ENCODE measurements at regions not wholly inside any gene's neighbourhood (a gene's known extent, or its start where the extent isn't known, plus 50 kb on each side); places are given as distances from the start of the nearest gene placed in this dataset.
"Not testable (repeated sequence)": the region's sequence is repeated elsewhere in the genome, so short reads cannot be mapped to it uniquely, and the experiment has no call there.

GRCh38 chr2:75882530-75882929, 171.8 kb upstream of the GCFC2 start:
- H3K27ac ChIP-seq (ENCODE audit: extremely low read depth, low read depth, low read length) = no peak overlapping the region
- no peaks in the 10 kb centered on the region for H3K4me1 ChIP-seq (ENCODE audit: control insufficient read depth, insufficient read depth, low read length)
- no peaks in the 10 kb centered on the region for H3K36me3 ChIP-seq (ENCODE audit: control insufficient read depth in 2 of 2, insufficient read depth in 1 of 2, low read length in 2 of 2)
- no peaks in the 10 kb centered on the region for H3K9me3 ChIP-seq (ENCODE audit: control insufficient read depth, insufficient read depth, low read depth, low read length)
- CTCF ChIA-PET = no interaction called here
- TF ChIP-seq HOXC10 (CRISPR knock-in tag; IDR thresholded peaks at IDR 0.05) = no peak
- TF ChIP-seq ZNF513 (tag by site-specific recombination; IDR thresholded peaks at IDR 0.05) = no peak
- POLR2A ChIA-PET = no interaction called here
- H3K4me3 ChIP-seq (ENCODE audit: low read depth, low read length) = no peak overlapping the region

GRCh38 chr2:75875606-75876005, 164.9 kb upstream of the GCFC2 start:
- CTCF ChIA-PET; H3K4me1 ChIP-seq (ENCODE audit: control insufficient read depth, insufficient read depth, low read length); H3K27ac ChIP-seq (ENCODE audit: extremely low read depth, low read depth, low read length); H3K9me3 ChIP-seq (ENCODE audit: control insufficient read depth, insufficient read depth, low read depth, low read length); H3K36me3 ChIP-seq (ENCODE audit: control insufficient read depth in 2 of 2, insufficient read depth in 1 of 2, low read length in 2 of 2); POLR2A ChIA-PET; H3K4me3 ChIP-seq (ENCODE audit: low read depth, low read length): not testable (repeated sequence)

GRCh38 chr2:75871762-75872614, 161.3 kb upstream of the GCFC2 start:
- H3K4me3 ChIP-seq (ENCODE audit: low read depth, low read length); POLR2A ChIA-PET; H3K36me3 ChIP-seq (ENCODE audit: control insufficient read depth in 2 of 2, insufficient read depth in 1 of 2, low read length in 2 of 2); H3K9me3 ChIP-seq (ENCODE audit: control insufficient read depth, insufficient read depth, low read depth, low read length); H3K27ac ChIP-seq (ENCODE audit: extremely low read depth, low read depth, low read length); H3K4me1 ChIP-seq (ENCODE audit: control insufficient read depth, insufficient read depth, low read length): not testable (repeated sequence)
- CTCF ChIA-PET = interaction anchor here (0.6 kb wide), 1 partner anchor 25 kb away, joined by 4 read pairs; no protein-coding TSS in a partner anchor

- CTCF ChIA-PET = interaction anchor here (0.7 kb wide), 1 partner anchor 408 kb away, joined by 3 read pairs; no protein-coding TSS in a partner anchor
- Histone ChIP-seq H3K36me3 (ENCODE audit: control insufficient read depth in 2 of 2, insufficient read depth in 1 of 2, low read length in 2 of 2) (no peaks in the 10 kb centered on the region), H3K4me3 (ENCODE audit: low read depth, low read length) (no peak overlapping the region), H3K9me3 (ENCODE audit: control insufficient read depth, insufficient read depth, low read depth, low read length) (no peaks in the 10 kb centered on the region), H3K27ac (ENCODE audit: extremely low read depth, low read depth, low read length) (no peak overlapping the region), H3K4me1 (ENCODE audit: control insufficient read depth, insufficient read depth, low read length) (no peaks in the 10 kb centered on the region)
- no peak for TF ChIP-seq ZNF114 (tag by site-specific recombination; IDR thresholded peaks at IDR 0.05)
- TF ChIP-seq ZSCAN16 (tag by site-specific recombination; IDR thresholded peaks at IDR 0.05) = no peak
- TF ChIP-seq ZNF239 (tag by site-specific recombination; IDR thresholded peaks at IDR 0.05) = no peak
- POLR2A ChIA-PET = no interaction called here
Observed at GRCh38 chr2:75870651-75871137, 160.0 kb upstream of the GCFC2 start.

GRCh38 chr2:75870133-75870532, 159.4 kb upstream of the GCFC2 start:
- Histone ChIP-seq H3K4me1 (ENCODE audit: control insufficient read depth, insufficient read depth, low read length) (no peaks in the 10 kb centered on the region), H3K4me3 (ENCODE audit: low read depth, low read length) (no peak overlapping the region), H3K36me3 (ENCODE audit: control insufficient read depth in 2 of 2, insufficient read depth in 1 of 2, low read length in 2 of 2) (no peaks in the 10 kb centered on the region), H3K27ac (ENCODE audit: extremely low read depth, low read depth, low read length) (no peak overlapping the region), H3K9me3 (ENCODE audit: control insufficient read depth, insufficient read depth, low read depth, low read length) (no peaks in the 10 kb centered on the region)
- POLR2A ChIA-PET = no interaction called here
- CTCF ChIA-PET = interaction anchor here (0.7 kb wide), 1 partner anchor 408 kb away, joined by 3 read pairs; no protein-coding TSS in a partner anchor
- TF ChIP-seq ZNF521 (tag by site-specific recombination; IDR thresholded peaks at IDR 0.05) (no peak), ZNF214 (tag by site-specific recombination; IDR thresholded peaks at IDR 0.05; ENCODE audit: borderline replicate concordance) (no peak), ZNF404 (tag by site-specific recombination; IDR thresholded peaks at IDR 0.05) (no peak), OSR2 (tag by site-specific recombination; IDR thresholded peaks at IDR 0.05) (no peak), SCRT1 (tag by site-specific recombination; IDR thresholded peaks at IDR 0.05; ENCODE audit: borderline replicate concordance) (no peak), ZNF513 (tag by site-specific recombination; IDR thresholded peaks at IDR 0.05) (no peak), ZNF639 (tag by site-specific recombination; IDR thresholded peaks at IDR 0.05) (no peak), ZNF596 (tag by site-specific recombination; IDR thresholded peaks at IDR 0.05) (no peak), ZNF747 (tag by site-specific recombination; IDR thresholded peaks at IDR 0.05) (no peak), SETDB1 (IDR thresholded peaks at IDR 0.05; ENCODE audit: insufficient read length, low read length) (no peak), ZNF2 (tag by site-specific recombination; IDR thresholded peaks at IDR 0.05) (no peak), ZNF221 (tag by site-specific recombination; IDR thresholded peaks at IDR 0.05; ENCODE audit: borderline replicate concordance) (no peak), MZF1 (tag by site-specific recombination; IDR thresholded peaks at IDR 0.05; ENCODE audit: borderline replicate concordance) (no peak), ZNF211 (tag by site-specific recombination; IDR thresholded peaks at IDR 0.05; ENCODE audit: low read depth) (no peak), MYNN (tag by site-specific recombination; IDR thresholded peaks at IDR 0.05; ENCODE audit: borderline replicate concordance) (no peak)

Measured in HEK293 (cell line).